DOHH2 (cell line): ENCODE measurements at regions not wholly inside any gene's neighbourhood (a gene's known extent, or its start where the extent isn't known, plus 50 kb on each side); places are given as distances from the start of the nearest gene placed in this dataset.

Experiments
- H3F3A ChIP-seq: fragments of 200-600 bp; sonication (generic), shearing (Covaris generic); 2 replicates; pipeline ENCODE4 v1.6.0; 2016; ENCODE audit warnings: antibody characterized with exemption, mild to moderate bottlenecking; ENCODE audit not compliant: control insufficient read depth, insufficient read depth
- H3K27ac ChIP-seq: fragments of 200-600 bp; sonication (generic); 2 replicates; pipeline ENCODE4 v1.5.1; 2014; ENCODE audit warnings: low read depth, mild to moderate bottlenecking, low read length, moderate library complexity
- H3K27me3 ChIP-seq: fragments of 200-600 bp; sonication (generic); 2 replicates; pipeline ENCODE4 v1.6.1; 2014; ENCODE audit warnings: mild to moderate bottlenecking, low read length, mixed read lengths; ENCODE audit not compliant: control insufficient read depth
- H3K36me3 ChIP-seq: fragments of 200-600 bp; sonication (generic); 2 replicates; pipeline ENCODE4 v1.6.1; 2014; ENCODE audit warnings: mild to moderate bottlenecking, low read length, moderate library complexity, mixed read lengths; ENCODE audit not compliant: control insufficient read depth
- H3K4me1 ChIP-seq: fragments of 200-600 bp; sonication (generic); 2 replicates; pipeline ENCODE4 v1.6.1; 2014; ENCODE audit warnings: mild to moderate bottlenecking, low read length, mixed read lengths; ENCODE audit not compliant: control insufficient read depth
- H3K4me2 ChIP-seq: fragments of 200-600 bp; sonication (generic); 2 replicates; pipeline ENCODE4 v1.6.0; 2014; ENCODE audit warnings: mild to moderate bottlenecking, low read length, moderate library complexity
- H3K4me3 ChIP-seq: fragments of 200-600 bp; sonication (generic); 2 replicates; pipeline ENCODE4 v1.5.1; 2014; ENCODE audit warnings: mild to moderate bottlenecking, low read length, mixed read lengths
- H3K79me2 ChIP-seq: fragments of 200-600 bp; sonication (generic); 2 replicates; pipeline ENCODE4 v1.6.1; 2014; ENCODE audit warnings: mild to moderate bottlenecking, low read length, mixed read lengths; ENCODE audit not compliant: control insufficient read depth
- H3K9me2 ChIP-seq: fragments of 200-600 bp; sonication (generic); replicated peaks from 2 replicates; pipeline ENCODE4 v1.6.1; 2014; ENCODE audit warnings: mild to moderate bottlenecking, low read length, mixed read lengths; ENCODE audit not compliant: control insufficient read depth
- H3K9me3 ChIP-seq: fragments of 200-600 bp; sonication (generic); 2 replicates; pipeline ENCODE4 v1.6.1; 2014; ENCODE audit warnings: antibody characterized with exemption, low read length, mixed read lengths; ENCODE audit not compliant: control insufficient read depth, insufficient read depth
- H4K20me1 ChIP-seq: fragments of 200-600 bp; sonication (generic); 2 replicates; pipeline ENCODE4 v1.6.0; 2014; ENCODE audit warnings: low read depth, mild to moderate bottlenecking, antibody characterized with exemption, low read length, moderate library complexity; ENCODE audit not compliant: control insufficient read depth, insufficient read depth
- CTCF ChIP-seq: fragments of 200-600 bp; sonication (generic); IDR thresholded peaks from one replicate; pipeline ENCODE4 v1.5.1; 2014; ENCODE audit warnings: antibody characterized with exemption, mild to moderate bottlenecking, low read depth, low read length; ENCODE audit not compliant: poor library complexity, severe bottlenecking
- EZH2phosphoT487 ChIP-seq: fragments of 200-600 bp; sonication (generic); IDR thresholded peaks from 2 replicates; pipeline ENCODE4 v1.6.1; 2017; ENCODE audit warnings: borderline replicate concordance, mild to moderate bottlenecking, antibody characterized with exemption, low read length, moderate library complexity, mixed read lengths

GRCh38 chr6:87798393-87799278, 96.6 kb upstream of the AKIRIN2 start:
- Histone ChIP-seq H3K36me3 (peaks cover 5% of the 10 kb centered on the region; the same call in 1 of the 2 replicates), H3K4me3 (peak overlapping the region; percentile 79), H3K27ac (peak overlapping the region; percentile 95), H3K4me1 (peaks cover 96% of the 10 kb centered on the region), H3F3A (peaks cover 48% of the 10 kb centered on the region), H4K20me1 (no peaks in the 10 kb centered on the region), H3K27me3 (no peaks in the 10 kb centered on the region), H3K79me2 (peaks cover 57% of the 10 kb centered on the region), H3K9me3 (no peaks in the 10 kb centered on the region), H3K4me2 (peak overlapping the region; percentile 86), H3K9me2 (no peaks in the 10 kb centered on the region)
- no peak for TF ChIP-seq CTCF
- no peak for TF ChIP-seq EZH2phosphoT487

GRCh38 chr6:87794922-87795885, 93.2 kb upstream of the AKIRIN2 start:
- TF ChIP-seq CTCF (no peak), EZH2phosphoT487 (no peak)

GRCh38 chr6:87793315-87793714, 91.3 kb upstream of the AKIRIN2 start:
- H4K20me1 ChIP-seq, result no peaks in the 10 kb centered on the region
- H3K9me3 ChIP-seq, result no peaks in the 10 kb centered on the region
- peak overlapping the region; percentile 3; the same call in 1 of the 2 replicates for H3K27ac ChIP-seq
- H3K4me1 ChIP-seq, result peaks cover 87% of the 10 kb centered on the region
- H3K27me3 ChIP-seq, result no peaks in the 10 kb centered on the region
- peak overlapping the region; percentile 37 for H3K4me2 ChIP-seq
- H3F3A ChIP-seq, result peaks cover 33% of the 10 kb centered on the region
- peaks cover 10% of the 10 kb centered on the region for H3K79me2 ChIP-seq
- no peak overlapping the region for H3K4me3 ChIP-seq
- no peaks in the 10 kb centered on the region for H3K9me2 ChIP-seq
- H3K36me3 ChIP-seq, result no peaks in the 10 kb centered on the region
- TF ChIP-seq EZH2phosphoT487 (no peak), CTCF (no peak)

More at GRCh38 chr6:87794922-87795885, 93.2 kb upstream of the AKIRIN2 start:
- Histone ChIP-seq H3K27me3 (no peaks in the 10 kb centered on the region), H3K36me3 (peaks cover 5% of the 10 kb centered on the region; the same call in 1 of the 2 replicates), H3K9me2 (no peaks in the 10 kb centered on the region), H3K4me3 (peak overlapping the region; percentile 79), H3K79me2 (peaks cover 23% of the 10 kb centered on the region), H3K27ac (peak overlapping the region; percentile 95), H4K20me1 (no peaks in the 10 kb centered on the region), H3K4me2 (peak overlapping the region; percentile 86), H3F3A (peaks cover 46% of the 10 kb centered on the region), H3K4me1 (peaks cover 92% of the 10 kb centered on the region), H3K9me3 (no peaks in the 10 kb centered on the region)
